Endothelial cell of umbilical vein (primary cell): ENCODE measurements at regions not wholly inside any gene's neighbourhood (a gene's known extent, or its start where the extent isn't known, plus 50 kb on each side); places are given as distances from the start of the nearest gene placed in this dataset.

Source experiments
- BruUV-seq: library from RNA; stranded (reverse); fragments of 400-500 nt; replicated peaks from 2 replicates; lab custom pipeline; 2021; lab: Mats Ljungman, UMichigan
- CTCF ChIA-PET: fragments of 300-600, 350-600 bp; sonication (Branson Sonifier 250); formaldehyde crosslinking; loops from one replicate; lab custom pipeline; 2021; ENCODE audit warnings: antibody characterized with exemption, inconsistent platforms; lab: Charles Lee
- POLR2A ChIA-PET: fragments of 300-600, 350-600 bp; sonication (Branson Sonifier 250); formaldehyde crosslinking; loops from one replicate; lab custom pipeline; 2021; ENCODE audit warnings: antibody characterized with exemption, inconsistent platforms; lab: Charles Lee
- DNase-seq: peaks from one replicate; pipeline ENCODE4 v3.0.0-alpha.2; 2011; ENCODE audit warnings: low read depth, low spot score
- FAIRE-seq: peaks from 2 replicates; lab custom pipeline; 2011; peaks lifted over from hg19 to GRCh38; lab: Jason Lieb, UNC
- H2AFZ ChIP-seq: 2 replicates; pipeline ENCODE4 v1.6.0; 2012; ENCODE audit warnings: low read depth, low read length, control low read depth, inconsistent platforms
- H3K27ac ChIP-seq: 2 replicates; pipeline ENCODE4 v1.5.1; 2011; ENCODE audit warnings: low read depth, mild to moderate bottlenecking, control low read depth, low read length, moderate library complexity; ENCODE audit not compliant: insufficient read depth
- H3K27me3 ChIP-seq, 2 experiments: 2 replicates each; pipeline versions ENCODE4 v1.6.0 to v1.6.1; 2011; ENCODE audit warnings: low read length in 2 of 2, mixed read lengths in 1 of 2; ENCODE audit not compliant: control insufficient read depth in 2 of 2, insufficient read depth in 2 of 2
- H3K36me3 ChIP-seq, 2 experiments: 2 replicates in 1 of 2; 3 replicates in 1 of 2; pipeline ENCODE4 v1.5.1; 2011; ENCODE audit warnings: low read length in 2 of 2, mild to moderate bottlenecking in 1 of 2, moderate library complexity in 1 of 2; ENCODE audit not compliant: control insufficient read depth in 2 of 2, insufficient read depth in 2 of 2; ENCODE audit errors: extremely low read depth in 1 of 2
- H3K4me1 ChIP-seq: 3 replicates; pipeline ENCODE4 v1.5.1; 2011; ENCODE audit warnings: mild to moderate bottlenecking, low read length; ENCODE audit not compliant: control insufficient read depth, insufficient read depth; ENCODE audit errors: extremely low read depth
- H3K4me2 ChIP-seq: 2 replicates; pipeline ENCODE4 v1.6.1; 2011; ENCODE audit warnings: low read length, control low read depth, mixed read lengths; ENCODE audit not compliant: insufficient read depth
- H3K4me3 ChIP-seq, 3 experiments: fragments of 200-600 bp in 1 of 3; sonication (generic), shearing (Covaris generic) in 1 of 3; replicated peaks in 1 of 3; 2 replicates each; pipeline ENCODE4 v1.5.1; 2011 to 2016; ENCODE audit warnings: control low read depth in 3 of 3, low read length in 3 of 3, mild to moderate bottlenecking in 2 of 3, inconsistent platforms in 1 of 3, low read depth in 1 of 3, moderate library complexity in 1 of 3; ENCODE audit not compliant: insufficient read depth in 1 of 3
- H3K79me2 ChIP-seq: 2 replicates; pipeline ENCODE4 v1.6.0; 2012; ENCODE audit warnings: low read length, inconsistent platforms; ENCODE audit not compliant: control insufficient read depth, insufficient read depth
- H3K9ac ChIP-seq: replicated peaks from 2 replicates; pipeline ENCODE3; 2011; ENCODE audit warnings: low read length, control low read depth; ENCODE audit not compliant: insufficient read depth; ENCODE audit errors: extremely low read depth
- H3K9me1 ChIP-seq: replicated peaks from 3 replicates; pipeline ENCODE4 v1.6.0; 2011; ENCODE audit warnings: mild to moderate bottlenecking, low read length; ENCODE audit not compliant: control insufficient read depth, insufficient read depth; ENCODE audit errors: extremely low read depth
- H3K9me3 ChIP-seq: replicated peaks from 2 replicates; pipeline ENCODE4 v1.5.1; 2012; ENCODE audit warnings: low read length, inconsistent platforms; ENCODE audit not compliant: control insufficient read depth, insufficient read depth
- H4K20me1 ChIP-seq: replicated peaks from 2 replicates; pipeline ENCODE3; 2011; ENCODE audit warnings: mild to moderate bottlenecking, low read length; ENCODE audit not compliant: control insufficient read depth, insufficient read depth; ENCODE audit errors: extremely low read depth
- EZH2 ChIP-seq: IDR thresholded peaks from 2 replicates; pipeline ENCODE4 v1.6.1; 2012; ENCODE audit warnings: borderline replicate concordance, low read depth, mild to moderate bottlenecking, moderate library complexity, low read length, inconsistent platforms; ENCODE audit not compliant: severe bottlenecking
- FOS ChIP-seq: IDR thresholded peaks from 2 replicates; pipeline ENCODE4 v1.6.1; 2011; ENCODE audit warnings: mild to moderate bottlenecking, low read length, moderate library complexity, borderline replicate concordance; ENCODE audit not compliant: insufficient read depth
- GATA2 ChIP-seq: IDR thresholded peaks from 2 replicates; pipeline ENCODE4 v1.7.0; 2011; ENCODE audit warnings: low read depth, mild to moderate bottlenecking, moderate library complexity, mixed read lengths, low read length; ENCODE audit not compliant: insufficient read length, insufficient read depth
- JUN ChIP-seq: IDR thresholded peaks from 2 replicates; pipeline ENCODE4 v1.6.1; 2011; ENCODE audit warnings: borderline replicate concordance, low read depth; ENCODE audit not compliant: insufficient read length, insufficient read depth
- MYC ChIP-seq: IDR thresholded peaks from one replicate; pipeline ENCODE4 v1.6.1; 2011; ENCODE audit warnings: mild to moderate bottlenecking, low read depth, low read length
- POLR2A ChIP-seq: IDR thresholded peaks from 2 replicates; pipeline ENCODE4 v1.6.1; 2012; ENCODE audit warnings: low read depth, mild to moderate bottlenecking, control low read depth, low read length
- POLR2AphosphoS5 ChIP-seq: IDR thresholded peaks from 2 replicates; pipeline ENCODE4 v1.6.1; 2012; ENCODE audit warnings: low read depth, mild to moderate bottlenecking, control low read depth, low read length, moderate library complexity; ENCODE audit not compliant: insufficient read depth
- dilution Hi-C: fragments of 300-500 bp; cut with MboI; formaldehyde crosslinking; loops from one replicate; pipeline ENCODE4 v1.15.0; 2019; ENCODE audit warnings: low sequenced_read_pairs; ENCODE audit not compliant: extremely low pct_ligation_motif_present
- intact Hi-C: fragments of 100-400 bp; cut with micrococcal nuclease; formaldehyde crosslinking; loops from one replicate; pipeline ENCODE4 v1.10.0; 2022
- TF ChIP-seq, protein P1 (sequence below): IDR thresholded peaks from 2 replicates; pipeline ENCODE4 v1.6.1; 2011; ENCODE audit not compliant: insufficient read depth, insufficient read length
- TF ChIP-seq, protein P2 (sequence below), 2 donors: IDR thresholded peaks; 1 replicate in 1 of 2; 2 replicates in 1 of 2; pipeline ENCODE4 v1.5.1; 2011; ENCODE audit warnings: low read length in 2 of 2, mild to moderate bottlenecking in 2 of 2, moderate library complexity in 2 of 2, control low read depth in 1 of 2, inconsistent platforms in 1 of 2, low read depth in 1 of 2; ENCODE audit not compliant: insufficient read depth in 1 of 2; ENCODE audit errors: extremely low read depth in 1 of 2

DNA sequence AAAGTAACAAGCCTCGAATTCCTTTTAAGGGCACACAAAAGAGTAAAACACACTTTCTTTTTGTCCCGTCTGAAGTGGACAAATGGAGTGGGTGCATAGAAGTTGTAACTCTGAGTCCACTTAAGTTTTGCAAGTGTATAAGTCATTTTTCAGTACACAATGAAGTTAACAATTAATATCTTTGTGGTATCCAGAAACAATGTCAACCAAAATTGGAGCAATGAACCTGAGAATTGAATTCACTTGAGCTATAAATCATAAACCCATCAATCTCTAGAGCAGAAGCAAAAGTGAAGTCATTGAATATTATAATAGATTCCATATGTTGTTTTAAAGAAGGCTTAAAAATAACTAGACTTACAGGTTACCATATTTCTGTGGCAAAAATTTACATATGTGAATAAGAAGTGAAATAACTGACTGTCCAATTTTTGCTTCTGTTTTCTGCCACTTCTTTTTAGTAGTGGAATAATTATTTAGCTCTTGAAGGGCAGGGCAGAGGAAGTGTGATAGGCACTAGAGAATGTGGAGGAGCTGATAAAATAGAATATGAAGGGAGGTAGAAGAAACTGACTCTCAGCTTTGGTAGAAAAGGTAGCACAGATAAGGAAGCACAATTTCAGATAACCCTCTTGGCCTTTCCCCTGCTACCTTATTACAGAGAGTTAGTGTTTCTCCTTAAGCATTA is 73.9 kb upstream of the RGL1 start:
- ChIA-PET CTCF (interaction anchor here (0.7 to 1.5 kb wide), 4 partner anchors 41 to 184 kb away, joined by 3 to 4 read pairs (median 3); no protein-coding TSS in a partner anchor), POLR2A (no interaction called here)
- Histone ChIP-seq H3K27me3 (no peaks in the 10 kb centered on the region), H3K9me1 (no peaks in the 10 kb centered on the region), H3K4me1 (no peaks in the 10 kb centered on the region), H3K79me2 (no peaks in the 10 kb centered on the region), H3K36me3 (no peaks in the 10 kb centered on the region), H3K27ac (no peak overlapping the region), H3K9ac (no peak overlapping the region), H2AFZ (no peak overlapping the region), H3K4me3 (no peak overlapping the region), H3K4me2 (no peak overlapping the region), H3K9me3 (no peaks in the 10 kb centered on the region), H4K20me1 (no peaks in the 10 kb centered on the region)
- DNase-seq (no peak), FAIRE-seq (no peak)
- dilution Hi-C loops = no loop called here
- intact Hi-C loops = no loop called here
- no TSS peak for BruUV-seq
- TF ChIP-seq POLR2AphosphoS5 (no peak), JUN (no peak), EZH2 (no peak), MYC (no peak), FOS (no peak), POLR2A (no peak), GATA2 (no peak)
- TF ChIP-seq, protein P1, sequence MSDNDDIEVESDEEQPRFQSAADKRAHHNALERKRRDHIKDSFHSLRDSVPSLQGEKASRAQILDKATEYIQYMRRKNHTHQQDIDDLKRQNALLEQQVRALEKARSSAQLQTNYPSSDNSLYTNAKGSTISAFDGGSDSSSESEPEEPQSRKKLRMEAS = no peak
- TF ChIP-seq, protein P2, sequence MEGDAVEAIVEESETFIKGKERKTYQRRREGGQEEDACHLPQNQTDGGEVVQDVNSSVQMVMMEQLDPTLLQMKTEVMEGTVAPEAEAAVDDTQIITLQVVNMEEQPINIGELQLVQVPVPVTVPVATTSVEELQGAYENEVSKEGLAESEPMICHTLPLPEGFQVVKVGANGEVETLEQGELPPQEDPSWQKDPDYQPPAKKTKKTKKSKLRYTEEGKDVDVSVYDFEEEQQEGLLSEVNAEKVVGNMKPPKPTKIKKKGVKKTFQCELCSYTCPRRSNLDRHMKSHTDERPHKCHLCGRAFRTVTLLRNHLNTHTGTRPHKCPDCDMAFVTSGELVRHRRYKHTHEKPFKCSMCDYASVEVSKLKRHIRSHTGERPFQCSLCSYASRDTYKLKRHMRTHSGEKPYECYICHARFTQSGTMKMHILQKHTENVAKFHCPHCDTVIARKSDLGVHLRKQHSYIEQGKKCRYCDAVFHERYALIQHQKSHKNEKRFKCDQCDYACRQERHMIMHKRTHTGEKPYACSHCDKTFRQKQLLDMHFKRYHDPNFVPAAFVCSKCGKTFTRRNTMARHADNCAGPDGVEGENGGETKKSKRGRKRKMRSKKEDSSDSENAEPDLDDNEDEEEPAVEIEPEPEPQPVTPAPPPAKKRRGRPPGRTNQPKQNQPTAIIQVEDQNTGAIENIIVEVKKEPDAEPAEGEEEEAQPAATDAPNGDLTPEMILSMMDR (IDR thresholded peaks at IDR 0.05; ENCODE audit: extremely low read depth in 1 of 2, insufficient read depth in 1 of 2, low read depth in 1 of 2, low read length in 2 of 2) = no peak
